SHP77 (cell line): ENCODE measurements at regions not wholly inside any gene's neighbourhood (a gene's known extent, or its start where the extent isn't known, plus 50 kb on each side); places are given as distances from the start of the nearest gene placed in this dataset.
"Not testable (repeated sequence)": the region's sequence is repeated elsewhere in the genome, so short reads cannot be mapped to it uniquely, and the experiment has no call there.

Experiments used
- DNase-seq, 2 experiments: peaks; one replicate each; lab custom pipeline; 2025; lab: John Stamatoyannopoulos, UW

- DNase-seq = not testable (repeated sequence)
Measured at GRCh38 chr2:173737954-173738575, 227.1 kb downstream of the SP3 start.

GRCh38 chr2:173739006-173739405, 226.2 kb downstream of the SP3 start:
- DNase-seq = no peak

GRCh38 chr2:173740639-173741038, 224.5 kb downstream of the SP3 start:
- DNase-seq = no peak

GRCh38 chr2:173741759-173742158, 223.4 kb downstream of the SP3 start:
- DNase-seq = peak; percentile 28 to 58

- DNase-seq = peak; percentile 32 to 38
Measured at GRCh38 chr2:173747035-173747434, 218.1 kb downstream of the SP3 start.

- no peak for DNase-seq
Measured at GRCh38 chr2:173749315-173749714, 215.9 kb downstream of the SP3 start.

GRCh38 chr2:173750353-173750801, 214.8 kb downstream of the SP3 start:
- DNase-seq = no peak

- no peak for DNase-seq
Measured at GRCh38 chr2:173750831-173751230, 214.3 kb downstream of the SP3 start.

- DNase-seq = no peak
Measured at GRCh38 chr2:173751245-173751975, 213.8 kb downstream of the SP3 start.

- DNase-seq = peak in 1 of 2 experiments; percentile 24
Measured at GRCh38 chr2:173752152-173752551, 213.0 kb downstream of the SP3 start.

GRCh38 chr2:173753441-173753840, 211.7 kb downstream of the SP3 start:
- DNase-seq = no peak

GRCh38 chr2:173754165-173754564, 211.0 kb downstream of the SP3 start:
- no peak for DNase-seq

GRCh38 chr2:173754837-173755236, 210.3 kb downstream of the SP3 start:
- DNase-seq = no peak

GRCh38 chr2:173755798-173756197, 209.4 kb downstream of the SP3 start:
- DNase-seq = no peak

- DNase-seq = no peak
Measured at GRCh38 chr2:173759959-173760358, 205.2 kb downstream of the SP3 start.

- no peak for DNase-seq
Measured at GRCh38 chr2:173760553-173760952, 204.6 kb downstream of the SP3 start.

GRCh38 chr2:173761603-173762119, 203.5 kb downstream of the SP3 start:
- DNase-seq = no peak

GRCh38 chr2:173762221-173762620, 203.0 kb downstream of the SP3 start:
- no peak for DNase-seq

GRCh38 chr2:173762864-173763263, 202.3 kb downstream of the SP3 start:
- no peak for DNase-seq

- no peak for DNase-seq
Measured at GRCh38 chr2:173763641-173764040, 201.5 kb downstream of the SP3 start.

- no peak for DNase-seq
Measured at GRCh38 chr2:173764094-173764493, 201.1 kb downstream of the SP3 start.

- no peak for DNase-seq
Measured at GRCh38 chr2:173766537-173767289, 198.5 kb downstream of the SP3 start.
